Naive thymus-derived CD4-positive, alpha-beta T cell (primary cell): ENCODE measurements at regions not wholly inside any gene's neighbourhood (a gene's known extent, or its start where the extent isn't known, plus 50 kb on each side); places are given as distances from the start of the nearest gene placed in this dataset.

ENCODE experiments used
- ATAC-seq: fragments of 150-1000 bp; cut with Tn5 transposase; 2 replicates; pipeline ENCODE4 v1.10.0; 2021; ENCODE audit warnings: mild to moderate bottlenecking, moderate library complexity
- CTCF ChIA-PET: fragments of 350-600 bp; sonication (Branson Sonifier 250); formaldehyde crosslinking; loops from one replicate; lab custom pipeline; 2021; ENCODE audit warnings: antibody characterized with exemption; lab: Charles Lee
- POLR2A ChIA-PET: fragments of 350-600 bp; sonication (Branson Sonifier 250); formaldehyde crosslinking; loops from one replicate; lab custom pipeline; 2021; ENCODE audit warnings: antibody characterized with exemption, inconsistent platforms; lab: Charles Lee
- DNase-seq, 9 donors: peaks; one replicate each; pipeline versions ENCODE4 v3.0.0 to v3.0.0-alpha.2; 2020 to 2022; ENCODE audit warnings: mixed read lengths in 1 of 9
- H3K27ac ChIP-seq: one replicate; pipeline ENCODE4 v1.7.0; 2013; ENCODE audit warnings: mild to moderate bottlenecking, low read depth, low read length, moderate library complexity
- H3K27me3 ChIP-seq, 2 donors: one replicate each; pipeline ENCODE4 v1.7.0; 2013; ENCODE audit warnings: low read length in 2 of 2, mild to moderate bottlenecking in 2 of 2, moderate library complexity in 2 of 2; ENCODE audit not compliant: control insufficient read depth in 2 of 2, insufficient read depth in 2 of 2
- H3K36me3 ChIP-seq, 3 experiments: 1 replicate in 2 of 3; 2 replicates in 1 of 3; pipeline ENCODE4 v1.7.0; 2013; ENCODE audit warnings: low read length in 3 of 3, mild to moderate bottlenecking in 3 of 3, moderate library complexity in 1 of 3; ENCODE audit not compliant: insufficient read depth in 3 of 3, control insufficient read depth in 2 of 3
- H3K4me1 ChIP-seq, 2 donors: one replicate each; pipeline ENCODE4 v1.7.0; 2013; ENCODE audit warnings: low read length in 2 of 2, mild to moderate bottlenecking in 2 of 2, moderate library complexity in 1 of 2; ENCODE audit not compliant: control insufficient read depth in 2 of 2, insufficient read depth in 2 of 2
- H3K4me3 ChIP-seq: 2 replicates; pipeline ENCODE4 v1.7.0; 2013; ENCODE audit warnings: mild to moderate bottlenecking, low read length
- H3K9me3 ChIP-seq, 3 experiments: 1 replicate in 2 of 3; 2 replicates in 1 of 3; pipeline ENCODE4 v1.7.0; 2013; ENCODE audit warnings: low read length in 3 of 3; ENCODE audit not compliant: control insufficient read depth in 2 of 3
- H3K27ac Mint-ChIP-seq, 9 donors: one replicate each; pipeline ENCODE4 v1.8.0; 2020 to 2022; ENCODE audit warnings: mixed read lengths in 9 of 9, mild to moderate bottlenecking in 8 of 9, moderate library complexity in 5 of 9, inconsistent platforms in 2 of 9
- H3K27me3 Mint-ChIP-seq, 5 donors: one replicate each; pipeline ENCODE4 v1.8.0; 2021 to 2022; ENCODE audit warnings: mixed read lengths in 5 of 5, mild to moderate bottlenecking in 1 of 5
- H3K36me3 Mint-ChIP-seq, 5 donors: one replicate each; pipeline ENCODE4 v1.8.0; 2020 to 2022; ENCODE audit warnings: mixed read lengths in 5 of 5, mild to moderate bottlenecking in 3 of 5, inconsistent platforms in 1 of 5
- H3K4me1 Mint-ChIP-seq, 7 donors: one replicate each; pipeline ENCODE4 v1.8.0; 2020 to 2022; ENCODE audit warnings: mixed read lengths in 7 of 7, mild to moderate bottlenecking in 3 of 7, inconsistent platforms in 1 of 7
- H3K4me3 Mint-ChIP-seq, 10 donors: one replicate each; pipeline ENCODE4 v1.8.0; 2020 to 2022; ENCODE audit warnings: mild to moderate bottlenecking in 10 of 10, mixed read lengths in 10 of 10, moderate library complexity in 6 of 10, inconsistent platforms in 2 of 10
- H3K9me3 Mint-ChIP-seq, 11 donors: one replicate each; pipeline ENCODE4 v1.8.0; 2020 to 2022; ENCODE audit warnings: mixed read lengths in 11 of 11, mild to moderate bottlenecking in 4 of 11, inconsistent platforms in 1 of 11, moderate library complexity in 1 of 11
- intact Hi-C, 2 donors: fragments of 100-400 bp; cut with micrococcal nuclease; formaldehyde crosslinking; loops; one replicate each; pipeline ENCODE4 v1.15.1; 2023

- H3K4me3 ChIP-seq, result no peak overlapping the region
- Mint-ChIP-seq H3K36me3 (no peaks in the 10 kb centered on the region), H3K9me3 (peaks cover 0 to 9% (median 4%) of the 10 kb centered on the region in 11 donors), H3K4me3 (no peak overlapping the region), H3K27ac (no peak overlapping the region), H3K27me3 (no peaks in the 10 kb centered on the region), H3K4me1 (no peaks in the 10 kb centered on the region)
- no peaks in the 10 kb centered on the region for H3K36me3 ChIP-seq
- DNase-seq, result no peak
- H3K27me3 ChIP-seq, result no peaks in the 10 kb centered on the region
- intact Hi-C loops, result no loop called here
- no peak for ATAC-seq
- CTCF ChIA-PET, result no interaction called here
- H3K9me3 ChIP-seq, result no peaks in the 10 kb centered on the region
- H3K4me1 ChIP-seq, result no peaks in the 10 kb centered on the region
- no peak overlapping the region for H3K27ac ChIP-seq
- POLR2A ChIA-PET, result no interaction called here
Observed at GRCh38 chr3:161914703-161915417, 418.3 kb downstream of the OTOL1 start.

- H3K9me3 Mint-ChIP-seq, result peaks cover 0 to 10% (median 5%) of the 10 kb centered on the region in 11 donors
- no peak overlapping the region for H3K4me3 ChIP-seq
- H3K36me3 Mint-ChIP-seq, result no peaks in the 10 kb centered on the region
- intact Hi-C loops, result no loop called here
- H3K27me3 Mint-ChIP-seq, result no peaks in the 10 kb centered on the region
- no peaks in the 10 kb centered on the region for H3K27me3 ChIP-seq
- no peaks in the 10 kb centered on the region for H3K9me3 ChIP-seq
- H3K36me3 ChIP-seq, result no peaks in the 10 kb centered on the region
- H3K4me3 Mint-ChIP-seq, result no peak overlapping the region
- DNase-seq (no peak), ATAC-seq (no peak)
- H3K27ac ChIP-seq, result no peak overlapping the region
- H3K4me1 ChIP-seq, result no peaks in the 10 kb centered on the region
- no peaks in the 10 kb centered on the region for H3K4me1 Mint-ChIP-seq
- H3K27ac Mint-ChIP-seq, result no peak overlapping the region
- ChIA-PET POLR2A (no interaction called here), CTCF (no interaction called here)
Observed at GRCh38 chr3:161915418-161915750, 418.8 kb downstream of the OTOL1 start.

- Mint-ChIP-seq H3K4me1 (no peaks in the 10 kb centered on the region), H3K4me3 (no peak overlapping the region), H3K27me3 (no peaks in the 10 kb centered on the region), H3K36me3 (no peaks in the 10 kb centered on the region), H3K27ac (no peak overlapping the region), H3K9me3 (peaks cover 0 to 20% (median 7%) of the 10 kb centered on the region in 11 donors)
- H3K4me1 ChIP-seq, result no peaks in the 10 kb centered on the region
- DNase-seq (no peak), ATAC-seq (no peak)
- no peaks in the 10 kb centered on the region for H3K36me3 ChIP-seq
- POLR2A ChIA-PET, result no interaction called here
- CTCF ChIA-PET, result no interaction called here
- intact Hi-C loops, result no loop called here
- H3K27ac ChIP-seq, result no peak overlapping the region
- no peak overlapping the region for H3K4me3 ChIP-seq
- H3K9me3 ChIP-seq, result no peaks in the 10 kb centered on the region
- H3K27me3 ChIP-seq, result no peaks in the 10 kb centered on the region
Observed at GRCh38 chr3:161920196-161920595, 423.6 kb downstream of the OTOL1 start.

- H3K4me3 ChIP-seq, result no peak overlapping the region
- ChIA-PET CTCF (no interaction called here), POLR2A (no interaction called here)
- no peak for DNase-seq
- intact Hi-C loops, result no loop called here
- Mint-ChIP-seq H3K9me3 (peaks cover 4 to 29% (median 7%) of the 10 kb centered on the region in 11 donors), H3K27ac (no peak overlapping the region), H3K4me3 (no peak overlapping the region), H3K4me1 (no peaks in the 10 kb centered on the region), H3K36me3 (no peaks in the 10 kb centered on the region), H3K27me3 (no peaks in the 10 kb centered on the region)
- H3K9me3 ChIP-seq, result no peaks in the 10 kb centered on the region
- H3K27ac ChIP-seq, result no peak overlapping the region
- no peaks in the 10 kb centered on the region for H3K27me3 ChIP-seq
- ATAC-seq, result no peak
- H3K36me3 ChIP-seq, result no peaks in the 10 kb centered on the region
- no peaks in the 10 kb centered on the region for H3K4me1 ChIP-seq
Observed at GRCh38 chr3:161925749-161926360, 429.2 kb downstream of the OTOL1 start.

GRCh38 chr3:161927131-161927530 is 430.5 kb downstream of the OTOL1 start:
- POLR2A ChIA-PET, result no interaction called here
- Histone ChIP-seq H3K4me1 (no peaks in the 10 kb centered on the region), H3K9me3 (no peaks in the 10 kb centered on the region), H3K4me3 (no peak overlapping the region), H3K27ac (no peak overlapping the region), H3K27me3 (no peaks in the 10 kb centered on the region), H3K36me3 (no peaks in the 10 kb centered on the region)
- ATAC-seq (no peak), DNase-seq (no peak)
- Mint-ChIP-seq H3K4me3 (no peak overlapping the region), H3K4me1 (no peaks in the 10 kb centered on the region), H3K9me3 (peaks cover 0 to 21% (median 4%) of the 10 kb centered on the region in 11 donors), H3K36me3 (no peaks in the 10 kb centered on the region), H3K27me3 (no peaks in the 10 kb centered on the region), H3K27ac (no peak overlapping the region)
- intact Hi-C loops, result no loop called here
- CTCF ChIA-PET, result no interaction called here

GRCh38 chr3:161939918-161940620 is 443.5 kb downstream of the OTOL1 start:
- H3K27me3 Mint-ChIP-seq, result no peaks in the 10 kb centered on the region

GRCh38 chr3:161940621-161940965 is 444.0 kb downstream of the OTOL1 start:
- DNase-seq, result no peak
- Histone ChIP-seq H3K4me3 (no peak overlapping the region), H3K27me3 (no peaks in the 10 kb centered on the region), H3K4me1 (no peaks in the 10 kb centered on the region), H3K27ac (no peak overlapping the region), H3K9me3 (no peaks in the 10 kb centered on the region), H3K36me3 (no peaks in the 10 kb centered on the region)
- no peak overlapping the region for H3K27ac Mint-ChIP-seq
- H3K27me3 Mint-ChIP-seq, result no peaks in the 10 kb centered on the region
- intact Hi-C loops, result no loop called here
- H3K36me3 Mint-ChIP-seq, result no peaks in the 10 kb centered on the region
- no peaks in the 10 kb centered on the region for H3K4me1 Mint-ChIP-seq
- ChIA-PET CTCF (no interaction called here), POLR2A (no interaction called here)
- peaks cover 0 to 23% (median 3%) of the 10 kb centered on the region in 11 donors for H3K9me3 Mint-ChIP-seq
- H3K4me3 Mint-ChIP-seq, result no peak overlapping the region
- no peak for ATAC-seq

More at GRCh38 chr3:161939918-161940620, 443.5 kb downstream of the OTOL1 start:
- Mint-ChIP-seq H3K4me3 (no peak overlapping the region), H3K9me3 (peaks cover 0 to 23% (median 5%) of the 10 kb centered on the region in 11 donors), H3K27ac (no peak overlapping the region), H3K36me3 (no peaks in the 10 kb centered on the region), H3K4me1 (no peaks in the 10 kb centered on the region)
- H3K27ac ChIP-seq, result no peak overlapping the region
- H3K4me1 ChIP-seq, result no peaks in the 10 kb centered on the region
- no peaks in the 10 kb centered on the region for H3K9me3 ChIP-seq
- DNase-seq (no peak), ATAC-seq (peak; percentile 49)
- intact Hi-C loops, result no loop called here
- H3K36me3 ChIP-seq, result no peaks in the 10 kb centered on the region
- POLR2A ChIA-PET, result no interaction called here
- H3K4me3 ChIP-seq, result no peak overlapping the region
- no peaks in the 10 kb centered on the region for H3K27me3 ChIP-seq
- CTCF ChIA-PET, result no interaction called here
